ENCODE measurements at regions not wholly inside any gene's neighbourhood (a gene's known extent, or its start where the extent isn't known, plus 50 kb on each side); places are given as distances from the start of the nearest gene placed in this dataset.

GRCh38 chr17:77745702-77746101 is 212.8 kb upstream of the TNRC6C start:
- H3K4me3 ChIP-seq = no peak overlapping the region
- H3K36me3 ChIP-seq = no peaks in the 10 kb centered on the region
- H3K4me1 ChIP-seq = no peaks in the 10 kb centered on the region
- H3K27me3 ChIP-seq = no peaks in the 10 kb centered on the region
- TF ChIP-seq, protein P1, sequence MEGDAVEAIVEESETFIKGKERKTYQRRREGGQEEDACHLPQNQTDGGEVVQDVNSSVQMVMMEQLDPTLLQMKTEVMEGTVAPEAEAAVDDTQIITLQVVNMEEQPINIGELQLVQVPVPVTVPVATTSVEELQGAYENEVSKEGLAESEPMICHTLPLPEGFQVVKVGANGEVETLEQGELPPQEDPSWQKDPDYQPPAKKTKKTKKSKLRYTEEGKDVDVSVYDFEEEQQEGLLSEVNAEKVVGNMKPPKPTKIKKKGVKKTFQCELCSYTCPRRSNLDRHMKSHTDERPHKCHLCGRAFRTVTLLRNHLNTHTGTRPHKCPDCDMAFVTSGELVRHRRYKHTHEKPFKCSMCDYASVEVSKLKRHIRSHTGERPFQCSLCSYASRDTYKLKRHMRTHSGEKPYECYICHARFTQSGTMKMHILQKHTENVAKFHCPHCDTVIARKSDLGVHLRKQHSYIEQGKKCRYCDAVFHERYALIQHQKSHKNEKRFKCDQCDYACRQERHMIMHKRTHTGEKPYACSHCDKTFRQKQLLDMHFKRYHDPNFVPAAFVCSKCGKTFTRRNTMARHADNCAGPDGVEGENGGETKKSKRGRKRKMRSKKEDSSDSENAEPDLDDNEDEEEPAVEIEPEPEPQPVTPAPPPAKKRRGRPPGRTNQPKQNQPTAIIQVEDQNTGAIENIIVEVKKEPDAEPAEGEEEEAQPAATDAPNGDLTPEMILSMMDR (IDR thresholded peaks at IDR 0.05) = no peak
- H3K9me3 ChIP-seq = no peaks in the 10 kb centered on the region
- DNase-seq (ENCODE audit: low spot score) = no peak
- H3K27ac ChIP-seq = no peak overlapping the region

GRCh38 chr17:77746393-77746792 is 212.1 kb upstream of the TNRC6C start:
- no peaks in the 10 kb centered on the region for H3K36me3 ChIP-seq
- H3K4me1 ChIP-seq = no peaks in the 10 kb centered on the region
- no peaks in the 10 kb centered on the region for H3K9me3 ChIP-seq
- no peak overlapping the region for H3K27ac ChIP-seq
- H3K4me3 ChIP-seq = no peak overlapping the region
- no peaks in the 10 kb centered on the region for H3K27me3 ChIP-seq
- DNase-seq (ENCODE audit: low spot score) = no peak
- TF ChIP-seq, protein P1 (IDR thresholded peaks at IDR 0.05) = no peak

GRCh38 chr17:77746896-77747554 is 211.5 kb upstream of the TNRC6C start:
- Histone ChIP-seq H3K4me1 (no peaks in the 10 kb centered on the region), H3K36me3 (no peaks in the 10 kb centered on the region), H3K4me3 (no peak overlapping the region), H3K27ac (no peak overlapping the region), H3K27me3 (no peaks in the 10 kb centered on the region), H3K9me3 (no peaks in the 10 kb centered on the region)
- TF ChIP-seq, protein P1 (IDR thresholded peaks at IDR 0.05) = no peak
- no peak for DNase-seq (ENCODE audit: low spot score)

DNA sequence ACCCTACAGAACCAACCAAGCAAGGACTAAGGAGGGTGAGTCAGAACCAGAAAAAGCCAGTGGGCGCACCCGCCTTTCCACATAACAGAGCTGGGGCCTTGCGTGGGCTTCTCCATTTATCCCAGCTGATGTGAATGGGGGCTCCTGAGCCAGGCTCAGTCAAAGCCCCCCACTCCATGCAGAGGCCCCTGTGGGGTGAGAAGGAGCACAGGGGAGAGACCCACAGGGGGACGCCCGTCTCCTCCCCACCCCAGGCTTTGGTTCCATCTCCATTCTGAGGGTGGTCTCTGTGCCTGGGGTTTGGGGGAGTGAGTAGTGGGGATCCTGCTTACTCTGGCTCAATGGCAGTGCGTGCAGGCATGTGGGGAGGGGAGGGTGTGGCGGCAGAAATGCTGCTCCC is 210.1 kb upstream of the TNRC6C start:
- DNase-seq (ENCODE audit: low spot score) = no peak
- Histone ChIP-seq H3K9me3 (no peaks in the 10 kb centered on the region), H3K27ac (no peak overlapping the region), H3K4me3 (no peak overlapping the region), H3K36me3 (no peaks in the 10 kb centered on the region), H3K27me3 (no peaks in the 10 kb centered on the region), H3K4me1 (no peaks in the 10 kb centered on the region)
- TF ChIP-seq, protein P1 (IDR thresholded peaks at IDR 0.05) = no peak

DNA sequence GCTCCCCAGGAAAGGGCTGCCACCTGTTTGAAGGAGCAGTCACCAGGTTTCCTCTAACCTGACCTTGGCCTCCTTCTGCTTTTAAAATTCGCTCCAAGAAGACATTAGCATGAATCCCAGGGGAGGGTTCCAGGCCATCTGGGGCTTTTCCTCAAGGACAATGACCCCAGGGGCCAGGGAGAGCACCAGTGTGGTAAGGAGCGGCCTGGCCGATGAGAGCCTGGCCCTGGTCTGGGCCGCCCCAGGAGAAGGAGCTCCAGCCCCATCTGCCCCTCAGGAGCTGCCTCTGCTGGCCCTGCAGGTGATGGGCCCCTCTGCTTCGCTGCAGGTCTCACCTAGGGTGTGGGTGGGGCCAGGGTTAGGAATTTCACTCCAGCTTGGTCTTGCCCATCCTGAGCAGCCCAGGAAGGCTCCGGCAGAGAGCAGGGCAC is 209.2 kb upstream of the TNRC6C start:
- no peaks in the 10 kb centered on the region for H3K36me3 ChIP-seq
- H3K4me1 ChIP-seq = no peaks in the 10 kb centered on the region
- H3K9me3 ChIP-seq = no peaks in the 10 kb centered on the region
- H3K27me3 ChIP-seq = no peaks in the 10 kb centered on the region
- no peak overlapping the region for H3K4me3 ChIP-seq
- no peak overlapping the region for H3K27ac ChIP-seq
- TF ChIP-seq, protein P1 (IDR thresholded peaks at IDR 0.05) = no peak
- DNase-seq (ENCODE audit: low spot score) = no peak

GRCh38 chr17:77749989-77750388 is 208.5 kb upstream of the TNRC6C start:
- H3K4me3 ChIP-seq = no peak overlapping the region
- H3K27me3 ChIP-seq = no peaks in the 10 kb centered on the region
- no peaks in the 10 kb centered on the region for H3K9me3 ChIP-seq
- no peak for DNase-seq (ENCODE audit: low spot score)
- H3K4me1 ChIP-seq = no peaks in the 10 kb centered on the region
- H3K36me3 ChIP-seq = no peaks in the 10 kb centered on the region
- TF ChIP-seq, protein P1 (IDR thresholded peaks at IDR 0.05) = no peak
- no peak overlapping the region for H3K27ac ChIP-seq

Measured in right atrium auricular region (tissue), 2 donors.